ENCODE measurements at regions not wholly inside any gene's neighbourhood (a gene's known extent, or its start where the extent isn't known, plus 50 kb on each side); places are given as distances from the start of the nearest gene placed in this dataset.

DNA sequence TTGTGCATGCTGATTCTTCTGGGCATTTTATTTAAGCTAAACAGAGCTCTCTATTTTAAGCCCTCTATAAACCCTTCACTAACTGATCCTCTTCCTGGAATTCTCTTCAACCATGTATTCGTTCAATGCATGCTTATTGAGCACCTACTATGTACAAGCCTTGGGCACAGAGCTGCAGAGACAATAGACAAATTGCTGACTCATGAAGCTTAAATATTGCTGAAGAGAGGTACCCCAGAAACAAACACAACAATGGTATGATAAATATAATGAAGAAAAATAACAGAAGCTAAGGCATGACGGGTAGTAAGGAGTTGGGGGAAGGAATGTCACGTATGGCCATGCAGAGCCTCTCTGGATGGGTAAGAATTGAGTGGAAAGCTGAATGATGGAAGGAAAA lies 222.2 kb downstream of the PPARGC1A start:
- DNase-seq (ENCODE audit: low read depth): no peak

DNA sequence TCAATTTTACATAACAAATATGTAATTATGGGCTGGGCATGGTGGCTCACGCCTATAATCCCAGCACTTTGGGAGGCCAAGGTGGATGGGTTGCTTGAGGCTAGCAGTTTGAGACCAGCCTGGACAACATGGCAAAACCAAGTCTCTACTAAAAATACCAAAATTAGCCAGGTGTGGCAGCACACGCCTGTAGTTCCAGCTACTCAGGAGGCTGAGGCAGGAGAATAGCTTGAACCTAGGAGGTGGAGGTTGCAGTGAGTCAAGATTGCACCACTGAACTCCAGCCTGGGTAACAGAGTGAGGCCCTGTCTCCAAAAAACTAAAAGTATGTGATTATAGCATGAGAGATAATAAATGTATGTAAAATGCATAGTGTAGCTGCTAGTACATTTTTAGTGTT lies 229.0 kb downstream of the PPARGC1A start:
- DNase-seq (ENCODE audit: low read depth): no peak

DNA sequence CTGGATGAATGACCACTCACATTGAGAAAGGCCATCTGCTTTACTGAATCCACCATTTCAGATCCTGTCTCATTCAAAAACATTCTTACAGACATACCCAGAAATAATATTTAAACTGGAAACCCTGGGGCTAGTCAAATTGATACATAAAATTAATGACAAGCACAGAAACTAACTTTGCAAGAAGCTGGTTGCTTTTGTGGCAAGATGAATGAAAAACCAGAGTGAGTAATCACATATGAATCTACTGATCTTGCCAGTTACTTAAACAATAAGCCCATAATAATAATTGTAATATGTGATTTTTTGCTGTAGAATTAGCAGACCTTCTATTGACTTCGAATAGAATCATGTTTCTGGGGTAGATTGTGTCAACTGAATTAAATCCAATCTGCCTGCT lies 235.1 kb downstream of the PPARGC1A start:
- DNase-seq (ENCODE audit: low read depth): peak; percentile 16

DNA sequence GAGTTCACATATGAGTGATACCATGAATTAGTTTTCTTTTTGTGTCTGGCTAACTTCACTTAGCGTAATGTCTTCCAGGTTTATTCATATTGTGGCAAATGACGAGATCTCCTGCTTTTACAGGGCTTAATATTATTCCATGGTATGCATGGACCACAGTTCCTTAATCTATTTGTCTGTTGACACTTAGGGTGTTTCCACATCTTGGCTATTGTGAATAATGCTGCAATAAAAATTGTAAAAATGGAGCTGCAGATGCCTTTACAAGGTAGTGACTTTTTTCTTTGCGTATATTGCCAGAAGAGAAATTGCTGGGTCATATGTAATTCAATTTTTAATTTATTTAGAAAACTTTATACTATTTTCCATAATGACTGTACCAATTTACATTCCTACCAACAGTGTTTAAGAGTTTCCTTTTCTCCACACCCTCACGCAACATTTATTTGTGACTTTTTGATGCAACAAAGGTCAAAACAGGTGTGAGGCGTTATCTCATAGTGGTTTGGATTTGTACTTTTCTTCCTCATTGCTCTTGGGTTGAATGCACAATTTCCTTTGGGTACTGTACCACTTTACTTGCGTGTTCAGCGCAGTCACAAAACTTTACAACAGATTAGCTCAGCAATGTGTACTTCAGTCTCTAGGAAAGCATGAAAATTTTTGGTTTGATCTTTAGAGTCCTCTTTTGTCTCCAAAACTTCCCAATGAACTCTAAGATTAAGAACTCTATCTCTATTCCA lies 240.8 kb downstream of the PPARGC1A start:
- no peak for DNase-seq (ENCODE audit: low read depth)

DNA sequence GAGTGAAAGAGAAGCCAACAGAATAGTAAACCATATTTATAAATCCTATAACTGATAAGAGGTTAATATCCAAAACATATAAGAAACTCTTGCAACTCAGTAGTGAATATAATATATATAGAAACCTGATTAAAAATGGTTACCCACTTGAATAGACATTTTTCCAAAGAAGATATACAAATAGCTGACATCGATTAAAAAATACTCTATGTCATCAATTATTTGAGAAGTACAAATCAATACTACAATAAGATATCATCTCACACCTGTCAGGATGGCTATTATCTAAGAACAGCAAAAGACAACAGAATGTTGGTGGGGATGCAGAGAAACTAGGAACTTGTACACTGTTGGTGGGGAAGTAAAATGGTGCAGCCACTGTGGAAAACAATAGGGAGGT lies 254.4 kb downstream of the PPARGC1A start:
- DNase-seq (ENCODE audit: low read depth): no peak

DNA sequence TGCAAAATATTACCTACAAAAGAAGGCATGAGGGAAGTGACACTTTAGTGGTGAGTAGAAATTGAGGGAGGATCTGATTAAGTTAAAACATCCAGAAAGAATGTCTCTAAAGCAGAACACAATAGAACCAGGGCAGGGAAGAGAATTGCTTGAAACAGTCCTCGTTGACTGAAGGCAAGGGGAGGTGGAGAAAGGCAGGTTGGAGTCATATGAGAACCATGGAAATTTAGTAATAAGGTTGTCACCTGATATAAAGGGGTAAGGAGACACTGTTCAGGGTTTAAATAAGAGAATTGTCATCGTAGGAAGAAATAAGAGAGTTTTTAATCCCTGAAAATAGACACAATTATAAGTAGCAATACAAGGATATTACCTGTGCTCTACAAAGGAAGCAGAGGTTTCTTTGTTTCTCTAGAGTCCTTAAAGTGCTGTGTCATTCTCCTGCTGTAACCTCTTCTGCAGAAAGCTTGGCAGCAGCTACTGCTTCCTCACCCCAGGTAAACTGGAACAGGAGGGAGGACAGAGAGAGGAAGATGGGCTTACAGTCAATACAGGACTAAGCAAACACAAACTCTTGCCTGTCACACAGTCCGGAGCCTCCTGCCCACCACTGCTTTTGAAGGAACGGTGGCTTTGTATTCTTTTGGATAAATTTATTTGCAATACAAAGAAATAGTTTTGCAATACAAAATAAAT lies 258.4 kb downstream of the PPARGC1A start:
- DNase-seq (ENCODE audit: low read depth): no peak

DNA sequence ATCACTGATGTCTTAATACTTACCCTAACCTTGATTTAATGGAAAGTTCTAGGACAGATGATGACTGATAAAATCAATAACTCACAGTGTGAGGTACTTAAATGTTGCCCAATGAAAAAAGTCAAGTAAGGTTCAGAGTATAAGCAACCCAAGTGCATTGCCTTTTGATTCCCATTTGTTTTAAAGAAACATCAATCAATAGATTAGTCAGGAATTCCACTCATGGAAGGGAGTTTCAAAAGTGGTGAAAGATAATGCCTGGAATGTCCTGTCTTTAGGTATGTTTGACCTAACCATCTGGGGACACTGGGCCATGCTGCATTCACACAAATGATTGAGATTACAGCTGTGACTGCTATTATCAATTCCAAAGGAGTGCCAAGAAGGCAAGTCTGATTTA lies 259.7 kb downstream of the PPARGC1A start:
- DNase-seq (ENCODE audit: low read depth): no peak

DNA sequence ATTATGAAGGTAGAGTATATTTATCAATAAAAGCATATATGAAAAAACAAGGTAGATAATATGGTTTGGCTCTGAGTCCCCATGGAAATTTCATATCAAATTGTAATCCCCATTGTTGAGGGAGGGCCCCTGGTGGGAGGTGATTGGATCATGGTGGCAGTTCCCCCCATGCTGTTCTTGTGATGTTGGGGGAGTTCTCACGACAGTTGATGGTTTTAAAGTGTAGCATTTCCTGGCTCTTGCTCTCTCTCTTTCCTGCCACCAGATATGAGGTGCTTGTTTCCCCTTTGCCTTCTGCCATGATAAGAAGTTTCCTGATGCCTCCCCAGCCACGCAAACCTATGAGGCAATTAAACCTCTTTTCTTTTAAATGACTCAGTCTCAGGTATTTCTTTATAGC lies 260.4 kb downstream of the PPARGC1A start:
- no peak for DNase-seq (ENCODE audit: low read depth)

DNA sequence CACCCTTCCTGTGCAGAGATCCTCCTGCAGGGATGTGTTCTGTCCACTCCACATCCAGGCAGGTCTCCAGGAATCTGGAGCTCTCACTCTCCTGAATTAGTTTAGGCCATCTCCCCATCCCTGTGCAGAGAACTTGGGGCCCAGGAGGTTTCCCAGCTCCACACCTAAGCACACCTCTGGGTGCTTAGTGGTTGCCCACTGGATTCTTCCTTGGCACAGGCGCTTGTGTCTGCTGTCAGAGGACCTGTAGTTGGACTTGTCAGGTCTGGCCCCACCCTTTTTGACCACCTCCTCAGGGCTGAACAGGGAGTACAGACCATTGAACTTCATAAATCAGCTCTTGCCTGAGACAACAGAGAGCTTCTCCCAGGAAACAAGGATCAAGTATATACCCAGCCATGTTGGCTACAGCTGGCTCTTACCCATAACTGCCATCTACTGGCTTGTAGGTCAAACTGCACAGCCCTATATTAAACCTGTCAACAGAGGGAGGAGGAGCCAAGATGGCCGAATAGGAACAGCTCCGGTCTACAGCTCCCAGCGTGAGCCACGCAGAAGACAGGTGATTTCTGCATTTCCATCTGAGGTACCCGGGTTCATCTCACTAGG lies 275.5 kb downstream of the PPARGC1A start:
- peak; percentile 44 for DNase-seq (ENCODE audit: low read depth)

DNA sequence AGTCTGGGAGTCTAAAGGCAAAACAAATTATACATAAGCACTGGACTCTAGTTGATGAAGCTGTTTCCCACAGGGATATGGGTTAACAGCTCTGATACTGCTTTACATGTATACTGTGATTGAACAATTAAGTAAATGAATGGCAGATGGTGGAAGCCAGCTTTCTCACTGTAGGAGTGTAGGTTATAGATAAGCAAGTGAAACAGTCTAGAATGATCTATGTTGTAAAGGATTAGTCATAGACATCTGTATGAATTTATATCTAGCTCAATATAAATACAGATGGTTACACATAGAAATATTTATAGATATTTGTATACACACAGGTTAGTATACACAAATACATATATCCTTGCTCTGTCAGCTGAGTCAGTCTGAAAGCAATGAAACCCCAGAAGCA lies 276.1 kb downstream of the PPARGC1A start:
- DNase-seq (ENCODE audit: low read depth): no peak

DNA sequence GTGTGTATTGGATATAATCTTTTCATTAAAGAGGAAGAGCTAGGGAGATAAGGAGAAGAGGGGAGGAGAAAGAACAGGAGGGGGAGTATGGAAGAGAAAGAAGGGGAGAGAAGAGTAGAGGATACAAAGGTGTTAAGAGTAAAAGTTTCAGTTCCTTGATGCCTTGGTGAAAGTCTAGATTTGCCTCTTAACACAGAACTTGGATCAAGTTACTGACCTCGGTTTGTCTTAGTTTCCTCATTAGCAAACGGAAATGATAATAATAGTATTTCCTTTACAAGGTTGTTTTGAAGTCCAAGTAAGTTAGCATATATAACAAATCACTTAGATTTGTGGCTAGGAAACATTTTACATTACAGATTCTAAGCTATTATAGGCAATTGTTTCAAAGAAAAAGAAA lies 287.1 kb downstream of the PPARGC1A start:
- DNase-seq (ENCODE audit: low read depth): no peak

DNA sequence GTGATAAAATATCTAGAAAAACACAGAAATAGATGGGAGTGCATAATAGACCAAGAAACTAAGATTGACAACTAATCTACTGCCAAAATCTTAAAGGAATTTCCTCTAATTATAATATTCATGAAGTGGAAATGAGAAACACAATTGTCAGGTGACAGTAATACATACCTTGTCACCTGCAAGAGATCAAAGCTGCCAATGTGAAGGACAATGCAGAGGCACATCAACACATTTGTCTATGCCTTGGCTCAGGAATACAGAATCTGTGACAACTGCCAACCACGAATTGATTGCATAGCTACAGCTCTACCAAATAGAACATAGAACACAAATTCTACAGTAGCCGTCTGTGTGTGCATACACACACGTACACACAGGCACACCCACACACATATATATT lies 295.7 kb downstream of the PPARGC1A start:
- no peak for DNase-seq (ENCODE audit: low read depth)

DNA sequence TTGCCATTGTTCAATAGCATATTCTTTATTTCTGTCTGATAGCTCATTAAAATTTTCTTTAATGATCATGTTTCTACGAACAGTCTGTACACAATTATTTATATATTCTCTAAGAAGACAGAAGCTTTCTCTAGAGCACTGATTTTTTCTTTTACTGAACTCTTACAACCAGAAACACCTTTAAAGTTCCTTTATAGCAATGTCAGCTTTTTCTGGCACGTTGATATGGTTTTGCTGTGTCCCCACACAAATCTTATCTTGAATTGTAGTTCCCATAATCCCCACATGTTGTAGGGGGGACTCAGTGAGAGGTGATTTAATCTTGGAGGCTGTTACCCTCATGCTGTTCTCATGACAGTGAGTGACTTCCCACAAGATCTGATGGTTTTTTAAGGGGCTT lies 299.4 kb downstream of the PPARGC1A start:
- DNase-seq (ENCODE audit: low read depth): no peak

DNA sequence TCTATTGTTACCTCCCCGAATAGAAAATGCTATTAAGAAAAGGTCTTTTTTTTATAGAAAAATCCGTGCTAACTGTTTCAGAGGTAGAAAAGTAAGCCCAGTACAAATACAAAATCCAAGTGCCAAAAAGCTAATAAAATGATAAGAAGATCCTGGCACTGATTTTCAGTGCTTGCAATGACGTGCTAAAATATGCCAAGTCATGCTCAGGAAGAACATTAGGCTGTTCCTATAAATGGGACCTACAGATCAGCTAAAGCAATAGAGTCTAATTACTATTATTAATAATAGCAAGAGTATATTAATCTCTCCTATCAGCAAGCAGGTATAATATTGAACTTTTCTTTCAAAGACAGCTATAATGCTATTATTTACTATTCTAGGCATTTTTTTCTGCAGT lies 305.8 kb downstream of the PPARGC1A start:
- DNase-seq (ENCODE audit: low read depth): no peak

DNA sequence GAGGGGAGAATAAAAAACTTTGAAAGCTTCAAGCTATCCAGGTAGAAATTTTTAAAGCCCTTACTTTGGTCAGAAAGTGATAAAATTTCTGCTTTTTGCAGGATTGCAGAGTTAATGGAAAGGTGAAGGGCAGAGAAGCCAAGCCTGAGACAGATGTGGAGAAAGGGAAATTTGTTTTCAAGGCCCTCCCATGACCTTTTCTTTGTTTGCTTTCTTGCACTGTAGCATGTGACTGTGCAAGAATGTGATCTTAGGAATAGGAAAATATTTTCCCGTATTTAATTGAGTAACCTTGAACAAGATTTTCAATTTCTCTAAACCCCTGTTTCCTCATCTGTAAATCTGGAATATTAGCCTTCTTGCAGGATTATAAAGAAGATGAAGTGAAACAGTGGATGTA lies 307.2 kb downstream of the PPARGC1A start:
- DNase-seq (ENCODE audit: low read depth): no peak

DNA sequence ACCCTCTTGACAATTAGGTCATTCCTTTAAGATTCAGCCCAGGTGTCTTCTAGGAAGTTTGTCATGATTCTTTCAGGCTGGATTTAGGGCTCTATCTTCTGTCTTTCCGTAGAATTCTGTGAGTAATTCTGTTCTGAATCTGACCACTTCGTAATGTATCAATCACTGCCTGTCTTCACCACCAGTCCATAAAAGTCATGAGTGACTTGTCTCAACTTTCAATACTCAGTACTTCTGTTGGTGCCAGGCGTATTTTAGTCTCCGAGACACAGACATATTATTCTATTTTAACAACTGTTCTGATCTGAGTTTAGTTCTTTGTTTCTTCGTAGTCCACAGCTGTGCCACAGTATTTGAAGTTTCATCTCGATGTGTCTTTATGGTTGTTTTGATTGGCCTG lies 310.7 kb downstream of the PPARGC1A start:
- no peak for DNase-seq (ENCODE audit: low read depth)

DNA sequence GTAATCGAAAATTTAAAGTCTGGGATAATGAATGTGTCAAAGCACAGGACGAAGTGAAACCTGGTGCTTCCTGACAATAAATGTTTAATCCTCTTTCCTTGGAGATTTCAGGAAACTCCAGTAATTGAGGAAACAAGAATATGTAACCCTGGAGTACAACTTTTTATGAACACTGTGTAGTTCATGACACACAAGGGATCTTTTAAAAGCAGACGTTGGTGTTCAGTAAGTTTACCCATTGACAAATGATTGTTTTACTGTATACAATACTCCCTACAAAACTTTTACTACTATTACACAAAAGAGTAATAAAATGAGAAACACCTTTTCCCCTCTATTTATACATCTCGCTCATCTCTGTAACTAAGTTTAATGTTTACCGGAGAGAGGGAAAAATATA lies 312.4 kb downstream of the PPARGC1A start:
- DNase-seq (ENCODE audit: low read depth): no peak

DNA sequence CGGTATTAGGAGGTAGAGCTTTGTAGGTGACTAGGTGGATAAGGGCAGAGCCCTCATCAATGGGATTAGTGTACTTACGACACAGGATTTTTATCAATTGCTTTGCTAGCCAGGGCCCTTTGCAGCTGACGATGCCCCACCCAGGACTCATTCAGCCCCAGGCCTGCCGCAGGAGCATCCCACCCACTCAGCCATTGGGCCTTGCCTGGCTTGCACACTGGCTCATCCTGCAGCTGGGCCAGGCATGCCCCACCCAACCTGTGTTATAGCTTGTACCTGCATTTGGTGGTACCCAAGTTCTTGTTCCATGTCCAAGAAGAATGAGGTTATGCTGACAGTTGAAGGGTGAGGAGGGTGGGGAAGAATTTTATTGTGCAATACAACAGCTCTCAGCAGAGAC lies 317.5 kb downstream of the PPARGC1A start:
- no peak for DNase-seq (ENCODE audit: low read depth)

DNA sequence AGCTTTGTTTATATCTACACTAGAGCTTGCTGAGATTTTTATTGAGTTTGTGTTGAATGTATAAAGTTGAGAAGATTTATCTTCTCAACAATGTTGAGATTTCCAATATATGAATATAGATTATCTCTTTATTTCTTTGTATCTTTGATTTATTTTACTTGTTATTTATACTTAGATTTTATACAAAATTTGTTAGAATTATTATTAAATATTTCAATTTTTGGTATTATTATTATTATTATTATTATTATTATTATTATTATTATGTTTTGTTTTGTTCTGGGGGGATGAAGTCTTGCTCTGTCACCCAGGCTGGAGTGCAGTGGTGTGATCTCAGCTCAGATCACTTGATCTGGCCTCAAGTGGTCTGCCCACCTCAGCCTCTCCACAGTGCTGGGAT lies 322.5 kb downstream of the PPARGC1A start:
- DNase-seq (ENCODE audit: low read depth): no peak

DNA sequence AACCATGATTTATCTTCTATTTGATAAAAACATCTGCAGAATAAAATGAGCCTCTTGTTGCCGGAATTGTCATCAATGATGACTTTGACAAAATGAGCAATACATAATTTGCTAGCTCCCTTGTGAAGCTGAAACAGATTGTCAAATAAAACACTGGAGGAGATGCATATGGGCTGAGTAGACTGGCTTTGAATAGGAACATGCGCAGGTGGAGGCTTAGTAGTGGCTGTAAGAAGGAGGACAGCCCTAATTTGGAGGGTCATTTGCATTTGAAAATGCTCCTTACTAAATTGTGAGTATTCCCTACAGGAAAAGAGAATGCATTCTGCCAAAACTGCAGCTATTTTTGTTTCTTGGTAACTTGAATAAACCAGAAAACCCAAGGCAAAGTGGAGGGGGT lies 329.1 kb downstream of the PPARGC1A start:
- no peak for DNase-seq (ENCODE audit: low read depth)

DNA sequence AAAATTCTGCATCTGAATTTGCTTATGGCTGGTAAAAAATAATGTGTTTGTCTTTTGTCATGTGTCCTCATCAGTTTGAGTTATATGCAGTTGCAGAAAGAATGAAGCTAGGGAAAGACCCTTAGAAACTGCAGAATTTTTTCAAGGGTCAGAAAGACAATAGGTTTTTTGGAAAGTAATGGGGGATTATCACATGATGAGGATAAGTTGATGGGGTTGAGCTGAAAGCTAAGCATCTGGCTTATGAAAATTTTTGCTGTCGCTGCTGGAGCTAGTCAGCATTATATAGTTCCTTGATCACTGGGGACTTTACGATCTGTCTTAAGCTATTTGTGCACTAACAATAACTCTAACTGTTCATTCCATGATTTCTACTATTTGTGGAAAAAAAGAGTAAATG lies 331.7 kb downstream of the PPARGC1A start:
- no peak for DNase-seq (ENCODE audit: low read depth)

DNA sequence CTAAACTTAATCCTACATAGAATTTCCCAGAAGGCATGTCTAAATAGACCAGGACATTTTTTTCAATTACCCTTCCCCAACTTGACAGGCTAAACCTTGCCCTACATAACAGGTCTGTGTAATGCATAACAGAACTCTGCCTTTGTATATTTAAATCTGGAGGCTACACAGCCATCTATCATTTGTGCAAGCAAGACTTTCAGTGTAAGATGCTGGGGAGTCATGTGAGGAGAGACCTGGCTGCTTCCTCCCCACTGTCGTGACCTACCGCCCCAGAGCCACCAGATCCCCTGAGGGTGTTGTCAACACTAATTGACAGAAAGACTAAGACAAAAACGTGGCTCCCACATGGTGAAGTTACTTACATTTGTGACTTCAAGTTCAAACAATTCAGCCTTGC lies 342.2 kb downstream of the PPARGC1A start:
- no peak for DNase-seq (ENCODE audit: low read depth)

DNA sequence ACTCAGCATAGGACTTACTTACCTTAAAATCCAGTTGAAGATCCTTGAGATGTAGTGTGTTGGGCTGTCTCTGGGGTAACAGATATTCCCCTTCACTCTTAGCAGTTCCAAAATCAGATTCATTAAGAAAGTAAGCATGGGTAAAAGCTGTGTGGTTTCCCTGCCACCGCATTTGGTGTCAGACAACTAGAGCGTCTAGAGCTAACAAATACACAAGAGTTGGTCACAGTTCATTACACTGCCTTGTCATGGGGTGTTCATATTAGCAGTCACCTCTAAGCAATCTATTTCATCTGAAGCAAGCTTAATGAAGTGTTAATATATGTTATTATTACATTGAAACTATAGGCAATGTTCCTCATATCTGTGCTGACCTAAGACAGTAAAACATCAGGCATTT lies 342.8 kb downstream of the PPARGC1A start:
- no peak for DNase-seq (ENCODE audit: low read depth)
